Ishikawa (cell line): ENCODE measurements at regions not wholly inside any gene's neighbourhood (a gene's known extent, or its start where the extent isn't known, plus 50 kb on each side); places are given as distances from the start of the nearest gene placed in this dataset.

Experiments used
- CEBPB ChIP-seq: IDR thresholded peaks from 2 replicates; pipeline ENCODE4 v1.6.1; 2012
- CREB1 ChIP-seq: IDR thresholded peaks from 2 replicates; pipeline ENCODE4 v1.6.1; 2012; ENCODE audit warnings: low read depth
- EGR1 ChIP-seq: IDR thresholded peaks from 2 replicates; pipeline ENCODE4 v1.6.1; 2012
- EP300 ChIP-seq: IDR thresholded peaks from 2 replicates; pipeline ENCODE4 v1.6.1; 2012; ENCODE audit warnings: borderline replicate concordance
- FOXM1 ChIP-seq: IDR thresholded peaks from 2 replicates; pipeline ENCODE4 v1.6.1; 2012; ENCODE audit warnings: low read depth, borderline replicate concordance
- MAX ChIP-seq: IDR thresholded peaks from 2 replicates; pipeline ENCODE4 v1.6.1; 2012
- NFIC ChIP-seq: IDR thresholded peaks from 2 replicates; pipeline ENCODE4 v1.6.1; 2012
- RAD21 ChIP-seq: IDR thresholded peaks from 2 replicates; pipeline ENCODE4 v1.6.1; 2012; ENCODE audit warnings: low read depth
- REST ChIP-seq: IDR thresholded peaks from 2 replicates; pipeline ENCODE4 v1.6.1; 2012; ENCODE audit warnings: low read depth, mild to moderate bottlenecking
- TAF1 ChIP-seq: IDR thresholded peaks from 2 replicates; pipeline ENCODE4 v1.6.1; 2012; ENCODE audit warnings: low read depth, mild to moderate bottlenecking
- TEAD4 ChIP-seq: IDR thresholded peaks from 2 replicates; pipeline ENCODE4 v1.6.1; 2012
- USF1 ChIP-seq: IDR thresholded peaks from 2 replicates; pipeline ENCODE4 v1.6.1; 2012
- YY1 ChIP-seq: IDR thresholded peaks from 2 replicates; pipeline ENCODE4 v1.6.1; 2012; ENCODE audit warnings: low read depth
- ZBTB7A ChIP-seq: IDR thresholded peaks from 2 replicates; pipeline ENCODE4 v1.6.1; 2012; ENCODE audit warnings: low read depth

- TF ChIP-seq ZBTB7A (no peak), FOXM1 (no peak), REST (no peak), CREB1 (no peak), TEAD4 (no peak), EP300 (no peak), NFIC (no peak), TAF1 (no peak)
These were observed 81.2 kb upstream of the ARHGAP29 start for GRCh38 chr1:94318505-94319030.

DNA sequence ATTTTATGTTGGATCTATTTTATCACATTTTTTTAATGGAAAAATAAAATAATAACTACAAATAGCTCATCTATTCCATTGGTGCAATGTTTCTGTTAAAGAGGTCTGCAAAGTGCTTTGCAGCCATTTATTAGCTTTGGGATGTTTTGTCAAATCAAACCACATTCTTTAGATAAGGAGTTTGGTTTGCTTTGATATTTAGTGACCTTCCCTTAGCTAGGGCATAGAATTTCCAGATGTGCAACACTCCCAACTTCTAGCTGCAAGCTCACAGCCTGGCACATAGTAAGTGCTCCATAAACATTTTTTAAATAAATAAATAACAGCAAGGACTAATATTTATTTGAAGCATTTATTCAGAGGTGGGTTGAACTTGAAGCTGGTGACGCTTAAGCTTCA, 80.4 kb upstream of the ARHGAP29 start:
- TF ChIP-seq ZBTB7A, result no peak
- no peak for TF ChIP-seq CREB1
- TF ChIP-seq NFIC, result no peak
- TF ChIP-seq REST, result no peak
- TF ChIP-seq EGR1, result no peak
- TF ChIP-seq MAX, result no peak
- TF ChIP-seq CEBPB, result no peak

DNA sequence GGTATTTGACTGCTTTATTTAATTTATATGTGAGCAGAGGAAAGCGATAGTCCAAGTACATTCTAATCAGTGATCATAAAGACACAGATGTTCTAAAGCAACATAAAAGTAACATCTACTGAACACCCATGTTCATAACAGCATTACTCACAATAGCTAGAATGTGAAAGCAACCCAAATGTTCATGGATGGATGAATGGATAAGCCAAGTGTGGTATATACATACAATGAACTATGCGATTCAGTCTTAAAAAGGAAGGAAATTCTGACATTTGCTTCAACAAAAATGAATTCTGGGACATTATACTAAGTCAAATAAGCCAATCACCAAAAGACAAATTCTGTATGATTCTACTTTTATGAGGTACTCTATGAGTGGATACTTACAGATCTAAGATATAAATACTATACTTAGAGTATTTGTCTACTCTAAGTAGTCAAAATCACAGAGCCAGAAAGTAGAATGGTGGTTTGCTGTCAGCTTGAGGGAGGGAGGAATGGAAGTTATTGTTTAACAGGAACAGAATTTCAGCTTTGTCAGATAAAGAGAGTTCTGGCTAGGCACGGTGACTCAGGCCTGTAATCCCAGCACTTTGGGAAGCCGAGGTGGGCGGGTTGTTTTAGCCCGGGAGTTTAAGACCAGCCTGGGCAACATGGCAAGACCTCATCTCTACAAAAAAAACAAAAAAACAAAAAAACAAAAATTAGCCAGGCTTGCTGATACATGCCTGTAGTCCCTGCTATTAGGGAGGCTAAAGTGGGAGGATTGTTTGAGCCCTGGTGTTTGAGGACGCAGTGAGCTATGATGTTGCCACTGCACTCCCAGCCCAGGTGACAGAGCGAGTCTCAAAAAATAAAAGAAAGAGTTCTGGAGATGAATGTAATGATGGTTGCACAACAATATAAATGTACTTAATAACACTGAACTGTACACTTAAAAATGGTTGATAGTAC, 79.7 kb upstream of the ARHGAP29 start:
- TF ChIP-seq FOXM1 (no peak), YY1 (no peak), REST (no peak), TAF1 (no peak)

DNA sequence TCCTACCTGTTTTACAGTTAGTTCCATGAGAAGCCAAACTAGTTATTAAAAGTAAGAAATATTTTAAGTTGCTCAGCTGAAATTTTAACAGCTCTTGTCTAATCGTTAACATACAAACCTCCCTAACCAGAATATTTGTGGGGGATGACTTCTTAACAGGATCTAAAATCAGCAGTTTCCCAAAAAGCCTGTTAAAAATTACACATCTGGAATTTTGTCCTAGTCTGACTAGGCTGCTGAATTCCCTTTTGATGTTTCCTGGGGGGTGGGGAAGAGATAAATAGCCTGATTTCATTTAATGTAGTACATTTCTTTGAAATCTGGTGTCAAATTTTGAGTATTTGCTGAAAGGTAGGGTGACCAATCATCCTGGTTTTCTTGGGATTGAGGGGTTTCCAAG, 78.8 kb upstream of the ARHGAP29 start:
- no peak for TF ChIP-seq CEBPB
- no peak for TF ChIP-seq USF1
- TF ChIP-seq ZBTB7A, result no peak
- TF ChIP-seq TAF1, result no peak
- TF ChIP-seq REST, result no peak
- no peak for TF ChIP-seq FOXM1
- TF ChIP-seq CREB1, result no peak
- no peak for TF ChIP-seq RAD21
- TF ChIP-seq NFIC, result no peak
- TF ChIP-seq TEAD4, result no peak
